GM23338 (cell line): ENCODE measurements at regions not wholly inside any gene's neighbourhood (a gene's known extent, or its start where the extent isn't known, plus 50 kb on each side); places are given as distances from the start of the nearest gene placed in this dataset.

Experiments used
- ATAC-seq: fragments of 200-7000 bp; cut with Tn5 transposase; 3 replicates; pipeline ENCODE4 v1.9.1; 2020
- DNase-seq: peaks from one replicate; pipeline ENCODE4 v3.0.0-alpha.2; 2015; ENCODE audit warnings: low spot score
- H2AFZ ChIP-seq: fragments of 200-600 bp; sonication (generic); 2 replicates; pipeline ENCODE4 v1.8.0; 2016; ENCODE audit warnings: antibody characterized with exemption, mild to moderate bottlenecking, moderate library complexity
- H3F3A ChIP-seq: fragments of 200-600 bp; sonication (generic); replicated peaks from 2 replicates; pipeline ENCODE4 v1.8.0; 2017; ENCODE audit warnings: antibody characterized with exemption, mixed run types, low read depth
- H3K27ac ChIP-seq: fragments of 200-600 bp; sonication (generic); 2 replicates; pipeline ENCODE4 v1.6.1; 2016; ENCODE audit warnings: low read depth
- H3K27me3 ChIP-seq: fragments of 200-600 bp; sonication (generic); 2 replicates; pipeline ENCODE4 v1.8.0; 2016; ENCODE audit warnings: mild to moderate bottlenecking, mixed run types, moderate library complexity; ENCODE audit not compliant: insufficient read depth
- H3K36me3 ChIP-seq: fragments of 200-600 bp; sonication (generic); 2 replicates; pipeline ENCODE4 v1.8.0; 2016; ENCODE audit warnings: mild to moderate bottlenecking; ENCODE audit not compliant: insufficient read depth
- H3K4me1 ChIP-seq: fragments of 200-600 bp; sonication (generic); 2 replicates; pipeline ENCODE4 v1.8.0; 2016; ENCODE audit warnings: mild to moderate bottlenecking, moderate library complexity; ENCODE audit not compliant: insufficient read depth
- H3K4me2 ChIP-seq: fragments of 200-600 bp; sonication (generic); 2 replicates; pipeline ENCODE4 v1.7.1; 2017; ENCODE audit warnings: mixed run types
- H3K4me3 ChIP-seq: fragments of 200-600 bp; sonication (generic); 2 replicates; pipeline ENCODE4 v1.6.1; 2016; ENCODE audit warnings: mixed run types
- H3K79me2 ChIP-seq: fragments of 200-600 bp; sonication (generic); replicated peaks from 2 replicates; pipeline ENCODE4 v1.8.0; 2017; ENCODE audit warnings: mild to moderate bottlenecking; ENCODE audit not compliant: insufficient read depth
- H3K9me2 ChIP-seq: fragments of 200-600 bp; sonication (generic); 2 replicates; pipeline ENCODE4 v1.8.0; 2017; ENCODE audit not compliant: insufficient read depth
- H4K20me1 ChIP-seq: fragments of 200-600 bp; sonication (generic); replicated peaks from 2 replicates; pipeline ENCODE4 v1.8.0; 2017; ENCODE audit warnings: mild to moderate bottlenecking; ENCODE audit not compliant: insufficient read depth
- H3K27ac Mint-ChIP-seq: 2 replicates; pipeline ENCODE4 v1.8.0; 2020; ENCODE audit warnings: inconsistent platforms, mild to moderate bottlenecking, moderate library complexity, mixed read lengths
- H3K27me3 Mint-ChIP-seq: 3 replicates; pipeline ENCODE4 v1.8.0; 2022; ENCODE audit warnings: low read depth, mild to moderate bottlenecking, moderate library complexity, mixed read lengths, inconsistent platforms; ENCODE audit not compliant: insufficient read depth, poor library complexity
- H3K36me3 Mint-ChIP-seq: 3 replicates; pipeline ENCODE4 v1.8.0; 2021; ENCODE audit warnings: low read depth, mild to moderate bottlenecking, inconsistent platforms, moderate library complexity, mixed read lengths
- H3K4me1 Mint-ChIP-seq: 3 replicates; pipeline ENCODE4 v1.8.0; 2020; ENCODE audit warnings: mild to moderate bottlenecking, inconsistent platforms, mixed read lengths
- H3K4me3 Mint-ChIP-seq: 3 replicates; pipeline ENCODE4 v1.8.0; 2021; ENCODE audit warnings: moderate library complexity, mild to moderate bottlenecking, inconsistent platforms, mixed read lengths
- H3K9me3 Mint-ChIP-seq: 3 replicates; pipeline ENCODE4 v1.8.0; 2020; ENCODE audit warnings: moderate library complexity, mild to moderate bottlenecking, inconsistent platforms, mixed read lengths
- CREB1 ChIP-seq: fragments of 250-450 bp; sonication (Bioruptor Pico); IDR thresholded peaks from 2 replicates; pipeline ENCODE4 v1.5.0; 2020; ENCODE audit warnings: low read depth, mild to moderate bottlenecking, moderate library complexity
- CTCF ChIP-seq, 2 experiments: fragments of 200-600 bp in 1 of 2; sonication (generic) in 1 of 2; conservative IDR thresholded peaks; 2 replicates each; pipeline versions ENCODE4 v1.5.1 to v1.6.1; 2016 to 2017; ENCODE audit warnings: antibody characterized with exemption in 2 of 2, low read depth in 2 of 2, mild to moderate bottlenecking in 2 of 2, moderate library complexity in 1 of 2
- EZH2 ChIP-seq: fragments of 200-600 bp; sonication (generic); IDR thresholded peaks from one replicate; pipeline ENCODE4 v1.8.0; 2017; ENCODE audit warnings: antibody characterized with exemption, mild to moderate bottlenecking, low read depth; ENCODE audit not compliant: unreplicated experiment
- EZH2phosphoT487 ChIP-seq: fragments of 200-600 bp; sonication (generic); IDR thresholded peaks from one replicate; pipeline ENCODE4 v1.8.1; 2018; ENCODE audit warnings: antibody characterized with exemption; ENCODE audit not compliant: unreplicated experiment
- JUNB ChIP-seq: IDR thresholded peaks from one replicate; pipeline ENCODE4 v1.6.1; 2016; ENCODE audit warnings: antibody characterized with exemption; ENCODE audit not compliant: unreplicated experiment
- NANOG ChIP-seq: IDR thresholded peaks from 2 replicates; pipeline ENCODE4 v1.6.1; 2016; ENCODE audit warnings: antibody characterized with exemption, borderline replicate concordance
- POLR2AphosphoS5 ChIP-seq: IDR thresholded peaks from 2 replicates; pipeline ENCODE4 v1.6.1; 2016; ENCODE audit warnings: antibody characterized with exemption, low read depth
- REST ChIP-seq: IDR thresholded peaks from one replicate; pipeline ENCODE4 v1.6.1; 2018; ENCODE audit warnings: antibody characterized with exemption; ENCODE audit not compliant: unreplicated experiment
- STAT1 ChIP-seq: IDR thresholded peaks from one replicate; pipeline ENCODE4 v1.6.1; 2016; ENCODE audit warnings: antibody characterized with exemption; ENCODE audit not compliant: unreplicated experiment
- ZNF114 ChIP-seq: fragments of 250-450 bp; sonication (Bioruptor Pico); IDR thresholded peaks from 2 replicates; pipeline ENCODE4 v1.5.0; 2020; ENCODE audit warnings: mild to moderate bottlenecking, moderate library complexity
- ZNF331 ChIP-seq: fragments of 250-450 bp; sonication (Bioruptor Pico); IDR thresholded peaks from 2 replicates; pipeline ENCODE4 v1.5.0; 2020; ENCODE audit warnings: low read depth, mild to moderate bottlenecking, moderate library complexity
- ZNF462 ChIP-seq: fragments of 250-450 bp; sonication (Bioruptor Pico); IDR thresholded peaks from 2 replicates; pipeline ENCODE4 v1.5.0; 2020; ENCODE audit warnings: mild to moderate bottlenecking, moderate library complexity

GRCh38 chr11:37727371-37727770, 1129.3 kb upstream of the RAG2 start:
- Histone ChIP-seq H3K79me2 (no peaks in the 10 kb centered on the region), H3F3A (no peaks in the 10 kb centered on the region), H4K20me1 (no peaks in the 10 kb centered on the region), H2AFZ (no peak overlapping the region), H3K27ac (no peak overlapping the region), H3K4me3 (no peak overlapping the region), H3K4me2 (no peak overlapping the region), H3K4me1 (no peaks in the 10 kb centered on the region), H3K27me3 (no peaks in the 10 kb centered on the region), H3K36me3 (no peaks in the 10 kb centered on the region; the same call in 1 of the 2 replicates), H3K9me2 (no peaks in the 10 kb centered on the region)
- Mint-ChIP-seq H3K27ac (no peak overlapping the region), H3K9me3 (no peaks in the 10 kb centered on the region), H3K4me3 (no peak overlapping the region), H3K36me3 (no peaks in the 10 kb centered on the region), H3K4me1 (no peaks in the 10 kb centered on the region), H3K27me3 (peaks cover 2% of the 10 kb centered on the region)
- DNase-seq (no peak), ATAC-seq (no peak)
- TF ChIP-seq ZNF331 (CRISPR knock-in tag): no peak
- TF ChIP-seq ZNF114 (CRISPR knock-in tag): no peak
- no peak for TF ChIP-seq CREB1 (CRISPR knock-in tag)
- no peak for TF ChIP-seq POLR2AphosphoS5
- TF ChIP-seq NANOG: no peak
- TF ChIP-seq ZNF462 (CRISPR knock-in tag): no peak
- no peak for TF ChIP-seq EZH2
- no peak for TF ChIP-seq EZH2phosphoT487

- H3K36me3 ChIP-seq: peaks cover 5% of the 10 kb centered on the region; the same call in 1 of the 2 replicates
- H2AFZ ChIP-seq: no peak overlapping the region
- H3K4me2 ChIP-seq: no peak overlapping the region
- no peak overlapping the region for H3K27ac ChIP-seq
- H4K20me1 ChIP-seq: no peaks in the 10 kb centered on the region
- no peaks in the 10 kb centered on the region for H3K9me2 ChIP-seq
- no peak overlapping the region for H3K4me3 Mint-ChIP-seq
- no peaks in the 10 kb centered on the region for H3K4me1 Mint-ChIP-seq
- no peak for ATAC-seq
- no peaks in the 10 kb centered on the region for H3K36me3 Mint-ChIP-seq
- no peaks in the 10 kb centered on the region for H3K79me2 ChIP-seq
- no peaks in the 10 kb centered on the region for H3F3A ChIP-seq
- H3K27me3 ChIP-seq: no peaks in the 10 kb centered on the region
- H3K4me3 ChIP-seq: no peak overlapping the region
- H3K4me1 ChIP-seq: no peaks in the 10 kb centered on the region
- no peak overlapping the region for H3K27ac Mint-ChIP-seq
- DNase-seq: no peak
- no peaks in the 10 kb centered on the region for H3K9me3 Mint-ChIP-seq
- H3K27me3 Mint-ChIP-seq: peaks cover 2% of the 10 kb centered on the region
- TF ChIP-seq STAT1: no peak
- no peak for TF ChIP-seq REST
- TF ChIP-seq ZNF331 (CRISPR knock-in tag): no peak
- TF ChIP-seq JUNB: no peak
- TF ChIP-seq ZNF114 (CRISPR knock-in tag): no peak
- no peak for TF ChIP-seq POLR2AphosphoS5
- no peak for TF ChIP-seq CTCF (conservative IDR thresholded peaks at IDR 0.05; ENCODE audit: low read depth in 2 of 2)
- TF ChIP-seq CREB1 (CRISPR knock-in tag): no peak
These were observed 1126.3 kb upstream of the RAG2 start for GRCh38 chr11:37724315-37724714.
